ENCODE measurements at regions not wholly inside any gene's neighbourhood (a gene's known extent, or its start where the extent isn't known, plus 50 kb on each side); places are given as distances from the start of the nearest gene placed in this dataset.

- TF ChIP-seq YY1 (IDR thresholded peaks at IDR 0.05; ENCODE audit: insufficient read depth, insufficient read length): no peak
- TF ChIP-seq SUZ12 (IDR thresholded peaks at IDR 0.05; ENCODE audit: extremely low read depth, insufficient read depth, insufficient read length): no peak
Measured at GRCh38 chr2:125797192-125797591, 858.8 kb upstream of the GYPC start.
